ENCODE measurements at regions not wholly inside any gene's neighbourhood (a gene's known extent, or its start where the extent isn't known, plus 50 kb on each side); places are given as distances from the start of the nearest gene placed in this dataset.

- no peak for TF ChIP-seq POLR2A (IDR thresholded peaks at IDR 0.05)
- no peak for TF ChIP-seq CTCF (IDR thresholded peaks at IDR 0.05)
These were observed 57.2 kb downstream of the C7orf25 start for GRCh38 chr7:42854571-42855118.
